ENCODE measurements at regions not wholly inside any gene's neighbourhood (a gene's known extent, or its start where the extent isn't known, plus 50 kb on each side); places are given as distances from the start of the nearest gene placed in this dataset.

- TF ChIP-seq, protein P1, sequence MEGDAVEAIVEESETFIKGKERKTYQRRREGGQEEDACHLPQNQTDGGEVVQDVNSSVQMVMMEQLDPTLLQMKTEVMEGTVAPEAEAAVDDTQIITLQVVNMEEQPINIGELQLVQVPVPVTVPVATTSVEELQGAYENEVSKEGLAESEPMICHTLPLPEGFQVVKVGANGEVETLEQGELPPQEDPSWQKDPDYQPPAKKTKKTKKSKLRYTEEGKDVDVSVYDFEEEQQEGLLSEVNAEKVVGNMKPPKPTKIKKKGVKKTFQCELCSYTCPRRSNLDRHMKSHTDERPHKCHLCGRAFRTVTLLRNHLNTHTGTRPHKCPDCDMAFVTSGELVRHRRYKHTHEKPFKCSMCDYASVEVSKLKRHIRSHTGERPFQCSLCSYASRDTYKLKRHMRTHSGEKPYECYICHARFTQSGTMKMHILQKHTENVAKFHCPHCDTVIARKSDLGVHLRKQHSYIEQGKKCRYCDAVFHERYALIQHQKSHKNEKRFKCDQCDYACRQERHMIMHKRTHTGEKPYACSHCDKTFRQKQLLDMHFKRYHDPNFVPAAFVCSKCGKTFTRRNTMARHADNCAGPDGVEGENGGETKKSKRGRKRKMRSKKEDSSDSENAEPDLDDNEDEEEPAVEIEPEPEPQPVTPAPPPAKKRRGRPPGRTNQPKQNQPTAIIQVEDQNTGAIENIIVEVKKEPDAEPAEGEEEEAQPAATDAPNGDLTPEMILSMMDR (conservative IDR thresholded peaks at IDR 0.05), result no peak
- no peak for TF ChIP-seq ZFX (IDR thresholded peaks at IDR 0.05)
Measured at GRCh38 chr15:93246266-93247242, 157.5 kb upstream of the RGMA start.

All from C4-2B (cell line).